ENCODE measurements at regions not wholly inside any gene's neighbourhood (a gene's known extent, or its start where the extent isn't known, plus 50 kb on each side); places are given as distances from the start of the nearest gene placed in this dataset.

- H3K4me1 ChIP-seq = peaks cover 0 to 58% (median 1%) of the 10 kb centered on the region in 4 donors
- peak overlapping the region in 1 of 4 donors; percentile 58 for H3K27ac ChIP-seq
- TF ChIP-seq CTCF (IDR thresholded peaks at IDR 0.05) = no peak
- TF ChIP-seq POLR2A (IDR thresholded peaks at IDR 0.05) = no peak
- DNase-seq = no peak
- H3K27me3 ChIP-seq = no peaks in the 10 kb centered on the region
- H3K4me3 ChIP-seq = no peak overlapping the region
- H3K9me3 ChIP-seq = no peaks in the 10 kb centered on the region
- H3K36me3 ChIP-seq = no peaks in the 10 kb centered on the region
Measured at GRCh38 chr6:139593081-139593480, 218.6 kb upstream of the CITED2 start.

GRCh38 chr6:139592011-139592410 lies 217.6 kb upstream of the CITED2 start:
- Histone ChIP-seq H3K4me1 (peaks cover 0 to 58% (median 1%) of the 10 kb centered on the region in 4 donors), H3K9me3 (no peaks in the 10 kb centered on the region), H3K4me3 (no peak overlapping the region), H3K27ac (peak overlapping the region in 1 of 4 donors; percentile 58), H3K36me3 (no peaks in the 10 kb centered on the region), H3K27me3 (no peaks in the 10 kb centered on the region)
- TF ChIP-seq POLR2A (IDR thresholded peaks at IDR 0.05) = no peak
- no peak for TF ChIP-seq CTCF (IDR thresholded peaks at IDR 0.05)
- DNase-seq = no peak

- H3K9me3 ChIP-seq = no peaks in the 10 kb centered on the region
- no peak for TF ChIP-seq POLR2A (IDR thresholded peaks at IDR 0.05)
- no peak for TF ChIP-seq CTCF (IDR thresholded peaks at IDR 0.05)
- no peaks in the 10 kb centered on the region for H3K36me3 ChIP-seq
- peaks cover 0 to 55% (median 1%) of the 10 kb centered on the region in 4 donors for H3K4me1 ChIP-seq
- H3K27ac ChIP-seq = peak overlapping the region in 2 of 4 donors; percentile 5 to 58
- no peak overlapping the region for H3K4me3 ChIP-seq
- H3K27me3 ChIP-seq = no peaks in the 10 kb centered on the region
- DNase-seq = no peak
Measured at GRCh38 chr6:139591075-139591865, 216.8 kb upstream of the CITED2 start.

- no peak for TF ChIP-seq CTCF (IDR thresholded peaks at IDR 0.05)
- no peak for TF ChIP-seq POLR2A (IDR thresholded peaks at IDR 0.05)
- peak overlapping the region in 2 of 4 donors; percentile 5 to 58 for H3K27ac ChIP-seq
- no peaks in the 10 kb centered on the region for H3K27me3 ChIP-seq
- no peaks in the 10 kb centered on the region for H3K36me3 ChIP-seq
- peaks cover 0 to 48% (median 1%) of the 10 kb centered on the region in 4 donors for H3K4me1 ChIP-seq
- H3K4me3 ChIP-seq = no peak overlapping the region
- DNase-seq = no peak
- no peaks in the 10 kb centered on the region for H3K9me3 ChIP-seq
Measured at GRCh38 chr6:139590206-139590605, 215.8 kb upstream of the CITED2 start.

GRCh38 chr6:139588734-139589593 lies 214.5 kb upstream of the CITED2 start:
- Histone ChIP-seq H3K4me3 (no peak overlapping the region), H3K27ac (peak overlapping the region in 2 of 4 donors; percentile 58 to 64), H3K4me1 (peaks cover 0 to 47% (median 1%) of the 10 kb centered on the region in 4 donors), H3K36me3 (no peaks in the 10 kb centered on the region), H3K9me3 (no peaks in the 10 kb centered on the region), H3K27me3 (no peaks in the 10 kb centered on the region)
- DNase-seq = no peak
- no peak for TF ChIP-seq POLR2A (IDR thresholded peaks at IDR 0.05)
- no peak for TF ChIP-seq CTCF (IDR thresholded peaks at IDR 0.05)

All from Peyer's patch (tissue), 4 donors.